Ramos (cell line): ENCODE measurements at regions not wholly inside any gene's neighbourhood (a gene's known extent, or its start where the extent isn't known, plus 50 kb on each side); places are given as distances from the start of the nearest gene placed in this dataset.

Experiments used
- in situ Hi-C: fragments of 300-500 bp; cut with MboI; formaldehyde crosslinking; loops from one replicate; pipeline ENCODE4 v1.14.3; 2022; ENCODE audit warnings: low sequenced_read_pairs; ENCODE audit not compliant: unreplicated experiment

DNA sequence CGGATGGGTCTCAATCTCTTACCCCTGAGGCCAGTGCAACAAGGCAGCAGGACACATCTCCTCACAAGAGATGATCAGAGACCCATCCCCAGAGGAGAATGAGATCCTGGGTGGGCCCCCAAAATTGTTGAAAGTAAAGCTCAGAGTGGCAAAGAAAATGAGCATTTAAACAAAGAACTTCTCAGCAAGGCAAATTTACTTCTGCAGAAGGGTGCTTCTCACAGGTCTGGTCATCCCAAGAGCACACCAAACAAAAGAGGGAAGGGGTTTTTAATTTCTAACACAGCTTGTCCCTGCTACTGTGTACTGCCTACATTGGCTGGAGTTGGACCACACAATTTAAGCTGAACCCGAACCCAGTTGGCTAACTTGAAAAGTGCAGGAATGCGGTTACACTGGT lies 1628.6 kb upstream of the RAG2 start:
- in situ Hi-C loops, result no loop called here

DNA sequence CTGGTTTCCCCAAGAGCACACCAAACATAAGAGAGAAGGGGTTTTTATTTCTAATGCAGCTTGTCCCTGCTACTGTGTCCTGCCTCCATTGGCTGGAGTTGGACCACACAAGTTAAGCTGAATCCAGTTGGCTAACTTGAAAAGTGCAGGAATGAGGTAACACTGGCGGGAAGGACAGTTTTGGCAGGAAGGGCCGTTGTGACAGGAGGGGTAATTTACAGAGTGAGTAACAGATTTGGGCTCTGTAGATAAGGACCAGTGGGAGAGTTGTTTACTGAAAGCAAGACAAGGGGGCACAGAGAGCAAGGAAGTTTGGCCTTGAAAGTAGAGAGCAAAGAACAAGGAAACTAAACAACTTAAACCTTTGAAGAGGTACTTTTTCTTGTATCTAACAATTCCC lies 1623.3 kb upstream of the RAG2 start:
- in situ Hi-C loops, result no loop called here

DNA sequence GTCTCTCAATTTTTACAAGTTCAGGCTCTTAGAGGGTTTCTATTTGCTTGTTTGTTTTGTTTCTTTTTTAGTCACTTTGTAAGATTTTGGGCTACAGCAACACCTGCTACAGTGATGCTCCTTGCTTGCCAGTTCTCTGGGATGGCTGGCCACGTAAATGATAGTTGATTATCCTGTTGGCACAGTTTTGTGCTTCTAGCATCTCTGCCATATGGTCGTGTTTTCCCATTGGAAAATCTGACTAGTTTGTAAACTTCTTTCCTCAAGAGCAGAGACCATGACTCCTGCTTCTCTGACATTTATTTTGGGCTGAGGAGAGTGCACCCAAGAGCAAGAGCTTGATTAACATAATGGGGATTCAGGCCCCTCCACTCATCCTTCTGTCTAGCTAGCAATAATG lies 1621.6 kb upstream of the RAG2 start:
- in situ Hi-C loops, result no loop called here

- in situ Hi-C loops, result no loop called here
These were observed 1610.9 kb upstream of the RAG2 start for GRCh38 chr11:38208951-38209350.

DNA sequence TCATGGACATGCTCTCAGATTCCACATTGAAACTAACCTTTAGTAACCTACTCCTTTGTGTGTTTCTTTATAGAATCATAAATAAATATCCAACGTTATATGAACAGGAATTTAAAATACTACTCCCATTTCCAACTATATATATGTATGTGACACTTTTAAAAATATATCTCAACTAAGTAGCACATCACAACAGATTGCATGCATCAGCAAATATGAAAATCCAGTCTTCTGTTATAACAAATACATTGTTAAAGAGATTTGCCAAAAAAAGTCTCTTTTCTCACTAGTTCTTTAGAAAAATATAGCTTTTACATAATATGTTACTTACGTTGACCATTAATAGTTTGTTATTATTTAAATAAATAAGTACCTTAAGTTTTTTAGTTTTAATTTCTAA lies 1608.6 kb upstream of the RAG2 start:
- in situ Hi-C loops, result no loop called here

DNA sequence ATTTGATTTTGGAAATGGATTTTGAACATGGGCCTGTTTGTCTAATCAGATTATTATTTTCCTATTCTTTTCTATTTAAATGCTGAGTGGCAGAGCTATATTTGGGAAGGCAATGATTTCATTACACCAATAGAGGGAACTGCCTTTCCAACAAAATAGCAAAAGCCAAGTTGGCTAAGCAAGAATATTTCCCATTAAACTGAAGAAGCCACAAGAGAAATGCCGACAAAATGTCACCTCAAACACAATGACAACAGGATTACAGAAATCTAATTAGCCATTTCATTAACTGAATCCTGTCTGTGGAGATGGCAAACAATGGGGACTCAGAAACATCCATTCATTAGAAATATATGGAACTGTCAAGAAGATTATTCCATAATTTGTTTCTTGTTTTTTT lies 1593.1 kb upstream of the RAG2 start:
- in situ Hi-C loops, result no loop called here

GRCh38 chr11:38182126-38182866 lies 1584.3 kb upstream of the RAG2 start:
- in situ Hi-C loops, result no loop called here

DNA sequence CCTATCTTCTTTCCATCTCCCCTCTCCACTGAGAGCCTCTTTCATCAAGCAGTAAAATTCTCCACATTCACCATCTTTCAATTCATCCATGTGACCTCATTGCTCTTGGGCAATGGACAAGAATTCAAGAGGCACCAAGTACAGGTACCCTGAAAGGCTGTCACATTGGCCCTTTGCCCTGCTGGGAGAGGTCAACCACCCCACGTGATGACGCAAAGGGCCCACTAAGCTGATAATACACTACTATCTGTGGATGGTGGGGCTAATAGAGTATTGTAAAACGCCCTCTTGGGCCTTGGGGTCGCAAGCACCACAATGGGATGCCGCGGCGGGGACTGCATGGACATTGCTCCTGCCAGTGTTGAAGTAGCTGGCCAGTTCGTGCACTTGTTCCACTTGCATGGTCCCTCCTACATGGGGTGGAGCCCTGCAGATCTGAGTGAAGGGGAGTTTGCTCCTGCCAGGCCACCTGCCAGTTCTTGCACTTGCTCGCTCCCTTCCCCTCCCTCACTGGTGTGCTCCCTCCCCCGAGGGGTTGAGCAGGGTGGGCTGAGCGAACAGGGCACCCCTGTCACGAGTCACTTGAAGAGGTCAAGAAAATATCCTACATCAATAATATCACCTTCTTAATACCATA lies 1578.8 kb upstream of the RAG2 start:
- in situ Hi-C loops, result no loop called here

- in situ Hi-C loops, result no loop called here
These were observed 1575.6 kb upstream of the RAG2 start for GRCh38 chr11:38173676-38174075.

- in situ Hi-C loops, result no loop called here
These were observed 1571.2 kb upstream of the RAG2 start for GRCh38 chr11:38169286-38169685.

DNA sequence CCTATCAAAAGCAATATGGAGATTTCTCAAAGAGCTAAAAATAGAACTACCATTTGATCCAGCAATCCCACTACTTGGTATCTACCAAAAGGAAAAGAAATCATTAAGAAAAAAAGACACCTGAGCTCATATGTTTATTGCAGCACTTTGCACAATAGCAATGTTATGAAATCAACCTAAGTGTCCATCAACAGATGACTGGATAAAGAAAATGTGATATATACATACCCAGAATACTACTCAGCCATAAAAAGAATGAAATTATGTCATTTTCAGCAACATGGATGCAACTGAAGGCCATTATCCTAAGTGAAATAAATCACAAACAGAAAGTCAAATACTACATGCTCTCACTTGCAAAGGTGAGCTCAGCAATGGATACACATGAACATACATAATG lies 1565.5 kb upstream of the RAG2 start:
- in situ Hi-C loops, result no loop called here

GRCh38 chr11:38160433-38160832 lies 1562.4 kb upstream of the RAG2 start:
- in situ Hi-C loops, result no loop called here

DNA sequence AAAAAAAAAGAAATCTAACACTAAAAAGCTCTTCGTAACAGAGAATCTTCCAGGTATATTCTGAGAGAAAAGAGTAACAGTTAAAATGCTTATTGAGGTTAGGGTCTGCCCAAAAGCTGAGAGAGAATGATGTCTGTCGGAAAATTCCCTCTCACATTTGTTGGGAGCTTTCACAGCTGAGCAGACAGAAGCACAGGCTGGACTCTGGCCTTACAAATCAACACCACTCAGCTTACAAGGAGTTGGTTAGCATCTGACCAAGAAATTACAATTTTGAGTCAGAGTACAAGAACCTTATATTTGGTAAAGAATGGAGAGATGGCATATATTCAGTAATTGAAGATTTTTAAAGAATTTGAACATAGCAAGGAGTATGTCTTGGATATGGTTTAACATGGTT lies 1561.0 kb upstream of the RAG2 start:
- in situ Hi-C loops, result no loop called here

DNA sequence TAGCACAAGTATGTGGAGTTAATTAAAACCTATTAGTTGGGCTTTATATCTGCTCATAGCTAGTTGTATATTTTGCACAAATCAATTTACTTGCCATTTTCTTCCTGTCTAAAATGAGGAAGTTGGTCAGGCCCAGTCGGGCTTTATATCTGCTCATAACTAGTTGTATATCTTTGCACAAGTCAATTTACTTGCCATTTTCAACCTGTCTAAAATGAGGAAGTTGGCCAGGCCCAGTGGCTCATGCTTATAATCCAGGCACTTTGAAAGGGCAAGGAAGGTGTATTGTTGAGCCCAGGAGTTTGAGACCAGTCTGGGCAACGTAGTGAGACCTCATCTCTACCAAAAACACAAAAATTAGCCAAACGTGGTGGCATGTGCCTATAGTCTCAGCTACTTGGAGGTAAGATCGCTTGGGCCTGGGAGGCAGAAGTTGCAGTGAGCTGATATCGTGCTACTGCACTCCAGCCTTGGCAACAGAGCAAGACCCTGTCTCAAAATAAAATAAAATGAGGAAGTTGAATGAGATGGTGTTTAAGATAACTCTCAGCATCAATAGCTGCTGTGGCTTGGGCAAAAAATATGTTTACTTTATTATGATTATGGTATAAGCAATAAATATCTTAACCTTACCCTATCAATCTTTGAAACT lies 1558.6 kb upstream of the RAG2 start:
- in situ Hi-C loops, result no loop called here

GRCh38 chr11:38155856-38156255 lies 1557.8 kb upstream of the RAG2 start:
- in situ Hi-C loops, result no loop called here

DNA sequence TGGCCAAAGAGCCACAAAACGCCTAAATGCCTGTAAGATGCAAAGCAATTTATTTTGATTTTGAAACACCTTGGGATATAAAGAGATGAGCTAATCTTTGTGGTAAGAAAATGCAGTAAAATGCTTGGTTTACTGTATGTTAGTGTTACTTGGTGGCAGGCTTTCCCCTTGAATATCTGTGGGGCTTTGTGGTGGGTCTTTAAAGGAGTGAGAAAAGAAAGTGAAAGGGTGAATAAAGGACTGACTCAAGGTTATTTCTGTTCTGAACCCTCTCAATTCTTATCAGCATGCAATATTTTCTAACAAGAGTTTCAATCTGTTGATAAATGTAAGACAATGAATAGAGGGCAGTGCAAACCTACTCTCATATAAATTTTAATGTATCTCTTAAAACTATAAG lies 1555.9 kb upstream of the RAG2 start:
- in situ Hi-C loops, result no loop called here

DNA sequence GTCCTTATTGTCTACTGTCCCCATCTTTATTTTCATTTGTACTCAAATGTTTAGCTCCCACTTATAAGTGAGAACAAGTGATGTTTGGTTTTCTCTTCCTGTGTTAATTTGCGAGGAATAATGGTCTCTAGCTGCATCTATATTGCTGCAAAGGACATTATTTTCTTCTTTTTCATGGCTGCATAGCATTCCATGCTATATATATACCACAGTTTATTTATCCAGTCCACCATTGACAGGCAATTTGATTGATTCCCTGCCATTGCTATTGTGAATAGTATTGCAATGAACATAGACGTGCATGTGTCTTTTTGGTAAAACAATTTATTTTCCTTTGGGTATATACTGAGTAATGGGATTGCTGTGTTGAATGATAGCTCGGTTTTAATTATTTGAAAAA lies 1545.8 kb upstream of the RAG2 start:
- in situ Hi-C loops, result no loop called here

- in situ Hi-C loops, result no loop called here
These were observed 1540.9 kb upstream of the RAG2 start for GRCh38 chr11:38138972-38139371.

- in situ Hi-C loops, result no loop called here
These were observed 1538.9 kb upstream of the RAG2 start for GRCh38 chr11:38136887-38137286.

DNA sequence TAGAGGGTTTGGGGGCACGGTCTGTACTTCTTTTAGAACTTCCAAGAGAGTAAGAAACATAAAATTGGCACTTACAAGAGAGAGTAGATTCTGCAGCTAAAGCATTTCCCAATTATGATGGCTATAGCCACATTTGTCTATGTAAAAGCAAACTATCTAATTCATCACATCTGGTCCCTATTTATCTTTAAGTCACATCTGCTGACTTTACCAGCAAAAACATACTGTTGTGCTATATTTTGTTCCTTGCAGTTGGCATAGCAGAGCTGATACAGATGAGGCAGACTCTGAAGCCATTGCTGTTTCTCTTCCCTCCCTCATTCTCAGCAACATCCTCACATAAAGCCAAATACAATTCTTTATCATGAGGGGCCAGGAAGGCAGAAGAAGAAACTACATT lies 1533.5 kb upstream of the RAG2 start:
- in situ Hi-C loops, result no loop called here

DNA sequence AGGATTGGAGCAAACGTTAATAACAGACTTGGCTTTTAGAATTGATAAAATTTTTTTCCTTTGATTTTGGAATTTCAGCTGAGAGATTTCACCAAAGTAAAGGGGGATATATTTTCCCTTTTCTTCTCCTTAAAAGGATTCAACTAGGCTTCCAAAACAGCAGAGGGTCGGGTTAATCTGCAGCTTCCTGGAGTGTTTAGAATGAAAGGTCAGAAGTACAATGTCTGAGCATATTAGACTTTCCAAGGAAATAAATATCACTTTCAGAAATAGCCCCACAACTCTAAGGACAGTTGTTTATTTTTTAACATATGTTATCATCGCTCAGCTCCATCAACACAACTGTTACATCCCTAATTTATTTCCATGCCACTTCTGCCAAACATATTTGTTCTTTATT lies 1532.9 kb upstream of the RAG2 start:
- in situ Hi-C loops, result no loop called here

- in situ Hi-C loops, result no loop called here
These were observed 1532.5 kb upstream of the RAG2 start for GRCh38 chr11:38130514-38130913.
